ENCODE measurements at regions not wholly inside any gene's neighbourhood (a gene's known extent, or its start where the extent isn't known, plus 50 kb on each side); places are given as distances from the start of the nearest gene placed in this dataset.

DNA sequence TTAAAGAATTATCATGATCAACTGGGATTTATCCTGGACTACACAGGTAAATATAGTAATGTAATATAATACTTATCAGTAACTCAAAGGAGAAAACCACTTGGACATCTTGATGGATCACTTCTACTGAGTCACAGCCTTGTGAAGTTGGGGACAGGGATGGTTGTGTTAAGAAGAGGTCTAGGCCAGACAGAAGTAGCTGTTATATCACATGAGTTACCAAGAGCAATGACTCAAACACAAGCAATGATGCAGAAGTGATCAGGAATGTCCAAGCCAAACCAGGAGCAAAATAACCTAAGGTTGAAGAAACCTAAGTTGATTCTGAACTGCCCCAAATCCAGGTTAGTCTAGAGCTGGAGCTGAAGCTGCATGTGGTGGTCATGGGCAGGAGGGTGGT is 424.5 kb upstream of the DAB1 start:
- H3K4me2 ChIP-seq = no peak overlapping the region
- H3K9me2 ChIP-seq (replicated peaks; ENCODE audit: insufficient read depth) = no peaks in the 10 kb centered on the region
- no peak overlapping the region for H2AFZ ChIP-seq
- H3K27ac ChIP-seq = no peak overlapping the region
- TF ChIP-seq EZH2phosphoT487 (IDR thresholded peaks at IDR 0.05; ENCODE audit: low read depth, severe bottlenecking, unreplicated experiment) (no peak), EZH2 (IDR thresholded peaks at IDR 0.05; ENCODE audit: borderline replicate concordance) (no peak)
- TF ChIP-seq, protein P1, sequence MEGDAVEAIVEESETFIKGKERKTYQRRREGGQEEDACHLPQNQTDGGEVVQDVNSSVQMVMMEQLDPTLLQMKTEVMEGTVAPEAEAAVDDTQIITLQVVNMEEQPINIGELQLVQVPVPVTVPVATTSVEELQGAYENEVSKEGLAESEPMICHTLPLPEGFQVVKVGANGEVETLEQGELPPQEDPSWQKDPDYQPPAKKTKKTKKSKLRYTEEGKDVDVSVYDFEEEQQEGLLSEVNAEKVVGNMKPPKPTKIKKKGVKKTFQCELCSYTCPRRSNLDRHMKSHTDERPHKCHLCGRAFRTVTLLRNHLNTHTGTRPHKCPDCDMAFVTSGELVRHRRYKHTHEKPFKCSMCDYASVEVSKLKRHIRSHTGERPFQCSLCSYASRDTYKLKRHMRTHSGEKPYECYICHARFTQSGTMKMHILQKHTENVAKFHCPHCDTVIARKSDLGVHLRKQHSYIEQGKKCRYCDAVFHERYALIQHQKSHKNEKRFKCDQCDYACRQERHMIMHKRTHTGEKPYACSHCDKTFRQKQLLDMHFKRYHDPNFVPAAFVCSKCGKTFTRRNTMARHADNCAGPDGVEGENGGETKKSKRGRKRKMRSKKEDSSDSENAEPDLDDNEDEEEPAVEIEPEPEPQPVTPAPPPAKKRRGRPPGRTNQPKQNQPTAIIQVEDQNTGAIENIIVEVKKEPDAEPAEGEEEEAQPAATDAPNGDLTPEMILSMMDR (IDR thresholded peaks at IDR 0.05; ENCODE audit: poor library complexity) = no peak
- DNase-seq (ENCODE audit: low spot score) = no peak
- no peaks in the 10 kb centered on the region for H3K9me3 ChIP-seq (ENCODE audit: low read depth)
- no peaks in the 10 kb centered on the region for H3K27me3 ChIP-seq
- no peaks in the 10 kb centered on the region for H3K36me3 ChIP-seq (replicated peaks; ENCODE audit: insufficient read depth, low read depth)
- H3K4me3 ChIP-seq = no peak overlapping the region
- no peaks in the 10 kb centered on the region for H3K79me2 ChIP-seq
- no peaks in the 10 kb centered on the region for H4K20me1 ChIP-seq (ENCODE audit: insufficient read depth, poor library complexity, severe bottlenecking)
- peaks cover 4% of the 10 kb centered on the region for H3K4me1 ChIP-seq (ENCODE audit: insufficient read depth)

- Histone ChIP-seq H3K27me3 (no peaks in the 10 kb centered on the region), H2AFZ (no peak overlapping the region), H3K79me2 (no peaks in the 10 kb centered on the region), H3K27ac (no peak overlapping the region), H3K9me3 (ENCODE audit: low read depth) (no peaks in the 10 kb centered on the region), H3K4me2 (no peak overlapping the region), H4K20me1 (ENCODE audit: insufficient read depth, poor library complexity, severe bottlenecking) (no peaks in the 10 kb centered on the region), H3K36me3 (replicated peaks; ENCODE audit: insufficient read depth, low read depth) (no peaks in the 10 kb centered on the region), H3K4me3 (no peak overlapping the region), H3K4me1 (ENCODE audit: insufficient read depth) (no peaks in the 10 kb centered on the region), H3K9me2 (replicated peaks; ENCODE audit: insufficient read depth) (no peaks in the 10 kb centered on the region)
- DNase-seq (ENCODE audit: low spot score) = no peak
- 83% methylated on average over 1 of the region's 1 CpG for whole genome bisulfite sequencing (ENCODE audit: low lambda C conversion rate, missing lambda C conversion rate)
- TF ChIP-seq, protein P1 (IDR thresholded peaks at IDR 0.05; ENCODE audit: poor library complexity) = no peak
- TF ChIP-seq EZH2 (IDR thresholded peaks at IDR 0.05; ENCODE audit: borderline replicate concordance) = no peak
- no peak for TF ChIP-seq EZH2phosphoT487 (IDR thresholded peaks at IDR 0.05; ENCODE audit: low read depth, severe bottlenecking, unreplicated experiment)
Observed at GRCh38 chr1:57845041-57845440, 421.2 kb upstream of the DAB1 start.

GRCh38 chr1:57844382-57844980 is 420.6 kb upstream of the DAB1 start:
- Histone ChIP-seq H3K79me2 (no peaks in the 10 kb centered on the region), H2AFZ (no peak overlapping the region), H3K4me2 (no peak overlapping the region), H3K27me3 (no peaks in the 10 kb centered on the region), H3K9me3 (ENCODE audit: low read depth) (no peaks in the 10 kb centered on the region), H4K20me1 (ENCODE audit: insufficient read depth, poor library complexity, severe bottlenecking) (no peaks in the 10 kb centered on the region), H3K27ac (no peak overlapping the region), H3K36me3 (replicated peaks; ENCODE audit: insufficient read depth, low read depth) (no peaks in the 10 kb centered on the region), H3K9me2 (replicated peaks; ENCODE audit: insufficient read depth) (no peaks in the 10 kb centered on the region), H3K4me1 (ENCODE audit: insufficient read depth) (no peaks in the 10 kb centered on the region), H3K4me3 (no peak overlapping the region)
- 82% methylated on average over 3 of the region's 3 CpGs for WGBS (ENCODE audit: low lambda C conversion rate, missing lambda C conversion rate)
- no peak for TF ChIP-seq EZH2phosphoT487 (IDR thresholded peaks at IDR 0.05; ENCODE audit: low read depth, severe bottlenecking, unreplicated experiment)
- TF ChIP-seq, protein P1 (IDR thresholded peaks at IDR 0.05; ENCODE audit: poor library complexity) = no peak
- no peak for TF ChIP-seq EZH2 (IDR thresholded peaks at IDR 0.05; ENCODE audit: borderline replicate concordance)
- no peak for DNase-seq (ENCODE audit: low spot score)

DNA sequence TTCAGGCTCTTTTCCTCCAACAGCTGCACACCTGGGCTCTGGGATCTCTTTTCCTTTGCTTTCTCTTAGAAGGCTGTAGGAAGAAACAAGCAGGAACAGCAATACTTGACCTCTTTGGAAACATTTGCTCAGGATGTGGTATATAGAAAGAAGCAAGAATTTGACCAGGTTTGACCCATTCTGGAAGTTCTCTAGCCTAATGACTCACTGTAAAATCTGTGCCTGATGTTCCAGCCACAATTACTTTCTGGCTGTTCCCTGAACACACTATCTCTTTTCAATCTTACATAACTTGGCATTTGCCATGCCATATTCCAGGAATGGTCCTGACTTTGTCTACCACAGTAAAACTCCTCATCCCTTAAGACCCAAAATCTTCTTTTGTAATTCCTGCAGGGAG is 419.9 kb upstream of the DAB1 start:
- Histone ChIP-seq H4K20me1 (ENCODE audit: insufficient read depth, poor library complexity, severe bottlenecking) (no peaks in the 10 kb centered on the region), H3K4me2 (no peak overlapping the region), H3K36me3 (replicated peaks; ENCODE audit: insufficient read depth, low read depth) (no peaks in the 10 kb centered on the region), H3K9me2 (replicated peaks; ENCODE audit: insufficient read depth) (no peaks in the 10 kb centered on the region), H3K27me3 (no peaks in the 10 kb centered on the region), H3K4me3 (no peak overlapping the region), H3K79me2 (no peaks in the 10 kb centered on the region), H2AFZ (no peak overlapping the region), H3K27ac (no peak overlapping the region), H3K4me1 (ENCODE audit: insufficient read depth) (no peaks in the 10 kb centered on the region), H3K9me3 (ENCODE audit: low read depth) (no peaks in the 10 kb centered on the region)
- no peak for DNase-seq (ENCODE audit: low spot score)
- TF ChIP-seq, protein P1 (IDR thresholded peaks at IDR 0.05; ENCODE audit: poor library complexity) = no peak
- no peak for TF ChIP-seq EZH2 (IDR thresholded peaks at IDR 0.05; ENCODE audit: borderline replicate concordance)
- no peak for TF ChIP-seq EZH2phosphoT487 (IDR thresholded peaks at IDR 0.05; ENCODE audit: low read depth, severe bottlenecking, unreplicated experiment)
